ENCODE measurements at regions not wholly inside any gene's neighbourhood (a gene's known extent, or its start where the extent isn't known, plus 50 kb on each side); places are given as distances from the start of the nearest gene placed in this dataset.
A peak's percentile ranks its signal among the peaks of the same experiment; 100 is the strongest.
"Not testable (repeated sequence)": the region's sequence is repeated elsewhere in the genome, so short reads cannot be mapped to it uniquely, and the experiment has no call there.

- DNase-seq (ENCODE audit: low spot score), result not testable (repeated sequence)
Observed at GRCh38 chr1:144516172-144516571, 54.7 kb upstream of the NBPF15 start.

- not testable (repeated sequence) for DNase-seq (ENCODE audit: low spot score)
Observed at GRCh38 chr1:144516906-144517305, 55.4 kb upstream of the NBPF15 start.

GRCh38 chr1:144518439-144518838, 57.0 kb upstream of the NBPF15 start:
- not testable (repeated sequence) for DNase-seq (ENCODE audit: low spot score)

- DNase-seq (ENCODE audit: low spot score), result not testable (repeated sequence)
Observed at GRCh38 chr1:144519528-144520189, 58.2 kb upstream of the NBPF15 start.

- peak; percentile 71 for DNase-seq (ENCODE audit: low spot score)
Observed at GRCh38 chr1:144523661-144524407, 62.4 kb upstream of the NBPF15 start.

- DNase-seq (ENCODE audit: low spot score), result not testable (repeated sequence)
Observed at GRCh38 chr1:144532156-144532607, 60.5 kb upstream of the PPIAL4F start.

- peak; percentile 3 for DNase-seq (ENCODE audit: low spot score)
Observed at GRCh38 chr1:144533480-144533879, 59.2 kb upstream of the PPIAL4F start.

- DNase-seq (ENCODE audit: low spot score), result not testable (repeated sequence)
Observed at GRCh38 chr1:144534286-144534685, 58.4 kb upstream of the PPIAL4F start.

- DNase-seq (ENCODE audit: low spot score), result not testable (repeated sequence)
Observed at GRCh38 chr1:144536677-144537076, 56.0 kb upstream of the PPIAL4F start.

GRCh38 chr1:144537234-144537633, 55.5 kb upstream of the PPIAL4F start:
- not testable (repeated sequence) for DNase-seq (ENCODE audit: low spot score)

GRCh38 chr1:144538736-144539135, 54.0 kb upstream of the PPIAL4F start:
- DNase-seq (ENCODE audit: low spot score), result not testable (repeated sequence)

- DNase-seq (ENCODE audit: low spot score), result not testable (repeated sequence)
Observed at GRCh38 chr1:144539191-144539960, 53.3 kb upstream of the PPIAL4F start.
